GM18505 (cell line): ENCODE measurements at regions not wholly inside any gene's neighbourhood (a gene's known extent, or its start where the extent isn't known, plus 50 kb on each side); places are given as distances from the start of the nearest gene placed in this dataset.
"Not testable (repeated sequence)": the region's sequence is repeated elsewhere in the genome, so short reads cannot be mapped to it uniquely, and the experiment has no call there.

ENCODE experiments used
- ATAC-seq: cut with Tn5 transposase; IDR thresholded peaks from one replicate; pipeline ENCODE4 v1.9.1; 2021; ENCODE audit not compliant: unreplicated experiment
- POLR2A ChIP-seq: IDR thresholded peaks from 4 replicates; pipeline ENCODE4 v1.6.1; 2011; ENCODE audit warnings: borderline replicate concordance; ENCODE audit not compliant: insufficient read depth, insufficient read length; ENCODE audit errors: extremely low read depth

DNA sequence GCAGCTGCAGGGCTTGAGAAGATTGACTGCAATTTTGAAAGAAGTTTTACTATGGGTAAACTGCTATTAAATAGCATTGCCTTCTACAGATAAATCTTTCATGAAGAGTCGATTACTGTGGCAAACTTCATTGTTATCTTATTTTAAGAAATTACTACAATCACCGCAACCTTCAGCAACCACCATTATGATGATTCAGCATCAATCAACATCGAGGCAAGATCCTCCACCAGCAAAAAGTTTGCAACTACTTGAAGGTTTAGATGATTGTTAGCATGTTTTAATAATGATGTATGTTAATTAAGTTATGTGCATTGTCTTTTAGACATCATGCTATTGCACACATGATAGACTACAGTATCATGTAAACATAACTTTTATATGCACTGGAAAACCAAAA is 1511.0 kb downstream of the FSTL5 start:
- ATAC-seq = no peak

DNA sequence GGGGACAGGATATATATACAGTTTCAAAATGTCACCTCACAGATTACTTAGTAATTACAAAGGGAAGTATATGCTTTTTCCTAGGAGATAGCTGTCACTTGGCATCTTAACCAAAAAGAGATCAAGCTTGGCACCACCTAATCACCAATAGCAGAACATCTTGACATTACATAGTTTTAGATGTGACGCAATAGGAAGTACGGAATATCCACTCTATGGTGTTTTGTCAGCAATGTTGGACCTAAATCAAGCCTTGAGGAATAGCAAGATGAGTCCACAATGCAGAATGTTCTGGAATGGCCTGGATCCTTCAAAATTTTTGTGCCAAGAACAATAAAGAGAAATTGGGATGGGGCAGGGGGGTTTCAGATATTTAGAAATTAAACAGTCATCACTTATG is 1488.2 kb downstream of the FSTL5 start:
- TF ChIP-seq POLR2A = no peak
- ATAC-seq = no peak

More for the DNA sequence above, 1511.0 kb downstream of the FSTL5 start:
- no peak for TF ChIP-seq POLR2A

- TF ChIP-seq POLR2A = no peak
- ATAC-seq = no peak
Observed at GRCh38 chr4:160685729-160686128, 1478.1 kb downstream of the FSTL5 start.

DNA sequence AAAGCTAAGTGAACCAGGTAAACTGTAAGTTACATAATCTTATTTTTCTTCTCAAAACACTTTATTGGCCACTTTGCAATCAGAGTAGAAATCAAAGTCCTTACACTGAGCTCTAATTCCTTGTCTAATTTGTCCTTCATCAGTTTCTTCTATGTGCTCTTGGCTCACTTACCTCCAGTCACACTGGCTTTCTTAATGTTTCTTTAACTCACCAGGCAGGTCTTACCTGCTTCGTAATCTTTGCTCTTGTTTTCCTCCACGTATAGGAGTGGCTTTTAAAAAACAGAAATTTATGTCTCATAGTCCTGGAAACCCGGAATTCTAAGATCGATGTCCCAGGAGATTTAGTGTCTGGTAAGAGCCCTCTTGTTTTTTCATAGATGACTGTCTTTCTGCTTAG is 1462.1 kb downstream of the FSTL5 start:
- no peak for TF ChIP-seq POLR2A
- ATAC-seq = no peak

DNA sequence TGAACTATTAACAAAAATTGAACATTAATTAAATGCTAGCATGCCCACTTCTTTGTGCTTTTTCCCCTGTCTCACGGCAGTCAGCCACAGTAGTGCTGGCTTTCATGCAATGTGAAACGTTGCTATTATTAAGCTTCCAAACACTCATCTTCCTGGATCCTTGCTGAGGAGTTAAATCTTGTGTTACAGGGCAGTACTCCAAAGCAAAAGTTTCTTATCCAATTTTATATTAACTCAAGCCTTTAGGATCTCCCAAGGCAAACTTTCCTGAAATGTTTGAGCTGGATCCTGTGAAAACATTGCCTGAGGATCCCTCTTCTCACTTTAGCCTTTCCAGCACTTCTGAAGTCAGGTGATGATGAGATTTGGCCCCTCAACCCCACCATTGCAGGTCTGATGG is 1454.8 kb downstream of the FSTL5 start:
- ATAC-seq = no peak
- TF ChIP-seq POLR2A = no peak

DNA sequence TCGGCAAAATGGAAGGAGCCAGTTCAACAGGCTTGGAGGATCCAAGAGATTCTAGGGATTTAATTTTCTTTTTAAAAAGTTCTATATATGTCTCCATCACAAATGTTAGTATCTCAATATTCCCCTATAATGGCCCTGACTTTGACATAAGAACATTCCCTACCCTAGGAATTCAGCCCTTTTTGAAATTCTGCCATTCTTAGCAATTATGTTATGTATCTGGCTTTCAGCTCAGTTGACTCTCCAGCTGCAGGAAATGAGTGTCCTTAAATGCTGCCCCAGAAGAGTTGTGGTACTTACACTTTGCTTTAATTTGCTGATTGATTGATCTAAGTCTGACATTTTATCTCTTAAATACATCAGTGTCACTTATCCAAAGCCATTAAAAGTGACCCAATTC is 1454.3 kb downstream of the FSTL5 start:
- TF ChIP-seq POLR2A = no peak
- ATAC-seq = no peak

DNA sequence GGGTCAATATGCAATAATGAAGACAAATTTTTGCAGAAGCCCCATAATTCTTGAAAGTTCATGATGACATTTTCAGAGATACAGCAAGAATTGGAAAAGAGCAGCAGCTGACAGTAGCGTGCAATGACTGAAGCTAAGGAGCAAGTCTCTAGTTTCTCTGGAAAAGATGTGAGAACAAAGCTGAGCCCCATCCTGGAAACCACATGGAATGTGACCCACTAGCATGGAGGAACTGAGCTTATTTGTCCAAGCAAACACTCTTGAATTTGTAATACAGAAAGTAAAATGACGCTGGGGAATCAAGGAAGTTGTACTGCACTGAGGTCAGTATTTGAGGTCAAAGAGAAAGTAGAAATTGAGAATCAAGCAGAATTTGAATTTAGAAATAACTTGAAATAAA is 1447.2 kb downstream of the FSTL5 start:
- TF ChIP-seq POLR2A = no peak
- no peak for ATAC-seq

DNA sequence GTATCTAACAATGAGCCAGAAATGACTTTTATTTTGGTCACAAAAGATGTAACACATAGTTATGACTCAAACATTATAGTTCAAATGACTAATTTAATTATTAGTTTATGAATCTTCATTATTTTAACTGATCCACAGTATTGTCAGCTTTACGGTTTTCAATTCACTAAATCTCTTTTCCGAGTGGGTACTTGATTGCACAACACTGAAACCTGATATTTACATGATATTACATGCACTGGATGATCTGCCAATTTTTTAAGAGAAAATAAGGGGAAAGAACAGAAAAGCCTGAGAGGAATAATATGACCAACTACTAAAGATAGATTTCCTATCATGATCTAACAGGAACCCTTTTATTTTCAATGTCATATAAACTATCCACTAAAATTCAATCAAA is 1446.0 kb downstream of the FSTL5 start:
- ATAC-seq = no peak
- TF ChIP-seq POLR2A = no peak

DNA sequence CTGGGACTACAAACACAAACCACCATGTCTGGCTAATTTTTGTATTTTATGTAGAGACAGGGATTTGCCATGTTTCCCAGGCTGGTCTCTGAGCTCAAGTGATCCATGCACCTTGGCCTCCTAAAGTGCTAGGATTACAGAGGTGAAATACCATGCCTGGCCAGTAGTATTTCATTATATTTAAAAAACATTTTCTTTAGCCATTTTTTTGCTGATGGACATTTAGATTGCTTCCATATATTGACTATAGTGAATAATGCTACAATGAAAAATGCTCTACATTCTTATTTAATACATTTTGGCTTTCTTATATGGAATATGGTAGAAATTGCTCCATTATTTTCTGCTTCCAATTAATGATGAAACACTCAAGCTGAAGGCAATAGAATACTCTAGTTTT is 1439.7 kb downstream of the FSTL5 start:
- ATAC-seq = no peak
- no peak for TF ChIP-seq POLR2A

- no peak for TF ChIP-seq POLR2A
- ATAC-seq = no peak
Observed at GRCh38 chr4:160745126-160745525, 1418.7 kb downstream of the FSTL5 start.

- not testable (repeated sequence) for ATAC-seq
Observed at GRCh38 chr4:160746585-160746984, 1417.2 kb downstream of the FSTL5 start.

DNA sequence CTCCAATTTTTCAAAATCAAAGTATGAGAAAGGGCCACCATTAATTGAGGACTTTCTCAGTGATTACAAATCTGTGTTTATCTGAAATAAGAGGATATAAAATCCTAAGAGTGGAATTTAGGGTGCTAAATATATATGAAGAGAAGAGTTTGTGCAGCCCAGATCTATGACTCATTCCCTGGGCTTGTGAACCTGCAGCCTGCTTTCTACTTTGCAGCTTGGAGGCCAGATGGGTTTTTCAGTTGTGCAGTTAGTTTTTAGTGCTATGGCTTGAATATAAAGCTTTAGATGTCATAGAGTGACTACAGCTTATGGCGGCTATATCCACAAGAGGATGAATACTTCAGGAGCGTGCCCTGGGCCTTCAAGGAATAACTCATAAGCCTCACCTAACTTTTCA is 1391.1 kb downstream of the FSTL5 start:
- TF ChIP-seq POLR2A = no peak
- no peak for ATAC-seq

- no peak for ATAC-seq
- no peak for TF ChIP-seq POLR2A
Observed at GRCh38 chr4:160795216-160795615, 1368.6 kb downstream of the FSTL5 start.

DNA sequence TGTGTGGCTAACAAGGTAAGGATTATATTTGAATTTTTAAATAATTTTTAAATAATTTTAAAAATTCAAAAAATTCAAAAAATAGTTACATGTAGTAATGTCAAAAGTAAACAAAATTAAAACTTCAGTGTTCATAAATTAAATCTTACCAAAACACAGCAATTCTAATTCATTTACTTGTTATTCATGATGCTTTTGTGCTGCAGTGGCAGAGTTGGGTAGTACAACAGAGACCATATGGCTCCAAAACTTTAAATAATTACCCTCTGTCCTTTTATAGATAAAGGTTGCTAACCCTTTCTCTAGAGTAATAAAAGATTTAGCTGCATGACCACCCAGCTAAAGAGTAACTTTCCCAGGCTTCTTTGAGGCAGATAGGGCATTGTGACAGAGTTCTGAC is 1355.6 kb downstream of the FSTL5 start:
- no peak for ATAC-seq
- TF ChIP-seq POLR2A = no peak

DNA sequence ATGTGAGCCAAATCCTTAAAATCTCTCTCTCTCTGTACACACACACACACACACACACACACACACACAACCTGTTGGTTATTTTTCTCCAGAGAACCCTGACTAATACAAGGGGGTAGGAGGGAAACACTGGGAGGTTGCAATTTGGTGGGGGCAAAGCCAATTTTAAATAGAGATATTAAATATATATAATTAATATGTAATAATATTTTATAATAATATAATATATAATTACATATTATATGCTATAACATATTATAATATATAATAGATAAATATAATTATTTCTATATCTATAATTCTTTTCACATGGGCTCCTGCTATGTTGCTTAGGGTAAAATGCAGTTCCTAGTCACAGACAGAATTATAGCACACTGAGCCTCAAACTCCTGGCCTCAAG is 1354.2 kb downstream of the FSTL5 start:
- no peak for TF ChIP-seq POLR2A
- no peak for ATAC-seq

GRCh38 chr4:160810424-160810823 is 1353.4 kb downstream of the FSTL5 start:
- TF ChIP-seq POLR2A = no peak
- no peak for ATAC-seq

DNA sequence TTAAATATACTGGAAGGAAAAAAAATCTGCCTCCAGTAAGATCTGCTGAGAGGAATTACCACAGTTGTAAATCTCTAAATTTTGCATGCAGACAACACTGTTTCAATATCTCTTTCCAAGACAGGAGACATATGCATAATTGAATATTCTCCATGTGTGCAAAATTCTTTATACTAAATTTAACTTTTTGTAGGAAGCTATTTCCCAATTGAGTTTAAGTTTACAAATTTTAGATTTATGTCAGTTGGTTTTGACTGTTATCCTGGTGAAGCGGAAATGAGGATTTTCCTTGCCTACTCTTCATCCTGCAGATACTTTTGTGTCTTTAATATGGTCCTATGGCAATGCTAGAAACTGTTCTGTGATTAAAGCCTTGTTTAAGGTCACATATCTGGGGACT is 1352.9 kb downstream of the FSTL5 start:
- TF ChIP-seq POLR2A = no peak

DNA sequence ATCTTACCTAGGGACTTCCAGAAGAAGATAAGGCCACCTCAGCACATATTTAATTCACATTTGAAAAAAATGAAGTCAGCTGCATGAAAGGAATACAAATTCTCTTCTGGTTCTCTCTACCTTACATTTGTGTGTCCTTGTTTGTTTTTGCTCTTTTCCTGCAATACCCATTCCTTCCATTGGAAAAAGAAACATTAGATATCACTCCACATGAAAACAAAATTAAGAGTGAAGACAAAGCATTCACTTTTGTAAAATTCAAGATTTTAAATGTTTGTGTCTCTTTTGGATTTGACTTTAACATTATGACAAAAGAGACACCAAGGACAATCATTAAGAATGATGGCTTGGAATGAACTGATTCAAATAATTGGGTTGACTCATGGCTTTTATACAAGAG is 1351.8 kb downstream of the FSTL5 start:
- ATAC-seq = no peak
- no peak for TF ChIP-seq POLR2A

More for the DNA sequence above, 1352.9 kb downstream of the FSTL5 start:
- no peak for ATAC-seq
